HG03097 (cell line): ENCODE measurements at regions not wholly inside any gene's neighbourhood (a gene's known extent, or its start where the extent isn't known, plus 50 kb on each side); places are given as distances from the start of the nearest gene placed in this dataset.

Source experiments
- ATAC-seq: cut with Tn5 transposase; IDR thresholded peaks from one replicate; pipeline ENCODE4 v1.9.1; 2021; ENCODE audit not compliant: unreplicated experiment, low FRiP score

DNA sequence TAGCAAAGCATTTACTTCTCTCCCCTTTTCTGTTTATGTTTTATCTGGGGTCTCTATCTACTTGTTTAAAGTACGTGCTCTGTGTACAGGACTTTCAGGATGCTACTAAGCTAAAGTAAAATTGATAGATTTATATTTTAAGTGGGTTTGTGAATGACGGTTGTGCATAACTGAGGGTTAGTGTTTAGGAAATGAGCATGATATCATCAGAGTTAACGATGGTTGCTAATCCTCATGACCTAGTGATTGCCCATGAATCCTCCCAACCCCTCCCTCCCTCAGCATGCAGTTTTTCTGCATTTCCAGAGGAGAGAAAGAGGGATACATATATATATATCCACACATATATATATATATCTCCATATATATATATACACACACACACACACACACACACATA, 957.2 kb downstream of the TUSC7 start:
- ATAC-seq = no peak

DNA sequence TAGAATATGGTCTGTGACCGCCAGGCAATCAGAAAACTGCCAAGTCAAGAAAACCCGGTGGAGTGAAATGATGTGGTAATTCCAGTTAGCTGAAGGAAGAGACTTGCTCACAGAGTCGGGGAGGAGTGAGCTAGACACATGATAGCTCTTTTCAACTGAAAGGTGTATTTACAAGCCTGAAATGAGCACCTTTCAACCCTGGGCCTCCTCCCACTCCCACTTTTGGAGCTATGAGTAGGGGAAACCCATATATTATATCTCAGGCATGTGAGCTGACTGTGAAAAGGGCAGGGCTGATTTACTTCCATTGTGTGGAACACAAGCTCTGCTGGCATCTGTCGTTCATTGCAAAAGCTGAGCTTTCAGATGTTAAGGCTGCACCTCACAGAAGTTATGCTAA, 960.2 kb downstream of the TUSC7 start:
- ATAC-seq = no peak

DNA sequence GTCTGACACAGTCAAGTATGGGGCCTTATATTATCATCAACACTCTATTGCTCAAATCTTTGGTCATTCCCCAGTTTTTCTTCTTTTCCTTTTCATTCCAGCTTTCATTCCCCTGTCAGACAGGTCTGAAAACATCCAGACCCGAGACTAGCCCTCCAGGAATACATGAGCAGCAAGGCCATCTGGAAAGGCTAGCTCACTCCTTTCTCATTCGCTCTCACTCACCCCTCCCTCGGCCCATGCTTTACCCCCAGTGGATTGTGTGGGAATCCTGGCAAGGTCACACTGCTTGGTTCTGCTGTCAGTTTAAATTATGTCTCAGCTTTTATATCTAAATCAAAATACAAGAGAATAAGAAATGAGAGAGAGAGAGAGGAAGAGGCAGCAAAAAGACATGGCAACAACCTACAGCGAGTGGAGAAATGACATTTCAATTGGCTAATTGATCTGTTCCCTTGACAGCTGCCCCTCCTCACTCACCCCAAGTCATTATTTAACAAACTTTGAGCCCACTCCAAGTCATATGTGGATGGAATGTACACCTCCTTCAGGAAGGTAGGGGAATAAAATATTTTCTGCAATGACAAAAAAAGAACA, 962.2 kb downstream of the TUSC7 start:
- ATAC-seq = no peak

DNA sequence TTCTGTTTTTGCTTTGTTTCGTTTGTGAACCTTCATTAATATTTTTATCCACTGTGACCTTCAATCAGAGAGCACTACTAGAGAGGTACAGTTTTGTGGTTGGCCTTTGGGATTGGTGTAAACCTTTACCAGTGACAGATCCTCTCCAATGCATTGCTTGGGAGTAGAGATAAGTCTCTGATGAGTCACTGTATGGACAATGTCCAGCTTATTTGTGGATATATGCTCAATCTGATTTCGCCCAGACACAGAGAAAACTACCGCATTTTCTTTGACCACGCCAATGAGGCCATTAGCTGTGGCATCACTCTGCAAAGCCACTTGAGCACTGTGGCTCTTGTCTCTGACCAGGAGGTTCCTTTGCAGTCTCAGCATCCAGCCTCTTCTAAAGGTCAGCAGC, 964.7 kb downstream of the TUSC7 start:
- no peak for ATAC-seq

DNA sequence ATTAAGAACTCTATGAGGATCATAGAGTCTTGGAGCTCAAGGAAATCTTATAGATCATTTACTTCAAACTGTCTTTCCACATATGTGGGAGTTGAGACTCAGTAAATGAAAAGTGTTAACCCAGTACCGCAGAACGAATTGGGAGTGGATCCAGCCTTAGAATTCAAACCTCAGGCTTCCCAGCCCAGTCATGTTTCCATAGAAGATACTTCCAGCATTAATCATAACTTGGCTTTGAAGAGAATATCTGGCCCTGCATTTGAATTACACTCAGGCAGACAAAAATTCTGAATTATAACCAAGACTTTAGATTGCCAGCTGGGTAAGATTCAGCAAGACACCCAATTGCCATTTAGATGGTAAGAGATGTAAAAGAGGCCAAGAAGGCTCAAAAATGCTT, 972.0 kb downstream of the TUSC7 start:
- ATAC-seq = no peak

DNA sequence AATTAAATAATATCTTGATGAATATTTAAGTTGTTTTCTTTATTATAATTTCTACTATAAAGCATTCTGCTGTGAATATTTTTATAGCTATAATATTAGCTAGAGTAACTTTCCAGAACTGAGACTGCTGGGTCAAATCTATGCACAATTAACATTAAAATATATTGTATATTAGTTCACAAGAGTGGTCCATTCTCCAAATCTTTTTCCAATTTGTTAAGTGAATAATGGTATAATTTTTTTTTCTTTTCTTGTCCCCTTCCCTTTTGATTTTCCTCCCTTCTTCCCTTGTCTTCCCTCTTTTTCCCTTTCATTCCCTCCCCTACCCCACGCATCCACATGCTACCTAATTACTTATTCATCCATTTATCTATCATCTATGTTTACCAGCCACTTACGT, 977.5 kb downstream of the TUSC7 start:
- ATAC-seq = no peak

DNA sequence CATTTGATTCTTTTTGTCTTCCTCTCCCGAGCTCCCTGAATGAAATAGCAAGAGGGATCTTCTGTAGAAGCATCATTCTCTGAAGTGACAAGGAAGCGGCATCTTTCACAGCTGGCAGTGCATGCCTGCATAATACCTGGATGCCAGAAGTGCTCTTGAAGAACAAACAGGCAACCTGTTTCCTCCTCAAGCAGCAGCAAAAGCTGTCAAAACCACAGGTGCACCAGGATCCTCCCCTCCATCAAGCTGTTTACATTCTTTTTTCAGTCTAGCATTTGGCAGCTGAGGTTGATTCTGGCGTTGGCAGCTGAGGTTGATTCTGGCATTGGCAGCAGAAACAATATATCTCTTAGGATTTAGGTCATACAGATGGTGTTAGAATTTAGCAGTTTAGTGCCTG, 979.0 kb downstream of the TUSC7 start:
- no peak for ATAC-seq

DNA sequence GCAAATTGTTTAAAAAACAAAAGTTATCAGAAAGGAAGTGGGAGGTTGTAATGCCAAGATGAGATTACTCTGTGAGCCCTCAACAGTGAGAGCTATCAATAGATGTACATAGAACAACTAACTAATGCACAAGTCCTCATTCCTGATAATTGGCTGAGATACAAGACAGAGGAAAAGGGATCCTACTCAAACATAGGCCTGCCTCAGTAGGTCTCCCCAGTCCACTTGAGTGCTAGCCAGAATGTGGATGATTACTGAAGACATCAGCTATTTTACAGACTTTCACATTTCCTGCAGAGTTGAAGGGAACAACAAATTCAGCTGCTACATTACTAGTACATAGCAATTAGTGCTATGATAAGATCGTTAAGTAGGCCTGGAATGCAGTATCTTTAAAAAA, 981.9 kb downstream of the TUSC7 start:
- ATAC-seq = no peak

DNA sequence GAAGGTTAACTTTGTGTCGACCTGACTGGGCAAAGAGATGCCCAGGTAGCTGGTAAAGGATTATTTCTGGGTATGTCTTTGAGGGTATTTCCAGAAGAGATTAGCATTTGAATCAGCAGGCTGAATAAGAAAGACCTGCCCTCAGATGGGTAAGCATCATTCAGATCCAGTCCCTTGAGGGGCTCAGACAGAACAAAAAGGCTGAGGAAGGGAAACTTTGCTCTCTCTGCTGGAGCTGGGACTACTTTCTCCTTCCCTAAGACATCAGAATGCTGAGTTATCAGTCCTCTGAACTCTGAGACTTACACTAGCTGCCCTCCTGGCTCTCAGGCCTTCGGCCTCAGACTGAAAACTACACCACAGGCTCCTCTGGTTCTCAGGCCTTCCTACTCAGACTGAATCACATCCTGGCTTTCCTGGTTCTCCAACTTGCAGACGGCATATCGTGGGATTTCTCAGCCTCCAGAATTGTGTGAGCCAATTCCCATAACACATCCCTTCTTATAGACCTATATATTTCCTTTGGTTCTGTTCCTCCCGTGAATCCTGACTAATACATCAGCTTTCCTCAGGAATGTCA, 982.9 kb downstream of the TUSC7 start:
- no peak for ATAC-seq

DNA sequence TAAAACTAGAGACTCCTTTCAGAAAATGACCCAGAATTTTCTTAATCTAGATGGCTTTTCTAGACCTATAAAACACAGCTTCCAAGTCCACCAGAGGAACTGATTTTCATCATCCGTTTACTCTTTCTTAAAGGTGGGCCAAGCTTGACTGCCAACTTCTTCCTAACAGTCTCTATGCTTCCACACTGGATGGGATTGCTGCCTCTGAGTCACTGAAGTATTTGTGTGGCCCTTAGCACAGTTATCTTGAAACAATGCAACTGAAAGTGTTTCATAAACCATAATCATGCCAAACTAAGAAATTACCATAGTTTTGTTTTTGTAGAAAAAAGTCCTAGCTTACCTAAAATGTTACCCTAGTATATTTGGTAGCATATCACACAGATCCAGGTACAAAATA, 985.7 kb downstream of the TUSC7 start:
- no peak for ATAC-seq

DNA sequence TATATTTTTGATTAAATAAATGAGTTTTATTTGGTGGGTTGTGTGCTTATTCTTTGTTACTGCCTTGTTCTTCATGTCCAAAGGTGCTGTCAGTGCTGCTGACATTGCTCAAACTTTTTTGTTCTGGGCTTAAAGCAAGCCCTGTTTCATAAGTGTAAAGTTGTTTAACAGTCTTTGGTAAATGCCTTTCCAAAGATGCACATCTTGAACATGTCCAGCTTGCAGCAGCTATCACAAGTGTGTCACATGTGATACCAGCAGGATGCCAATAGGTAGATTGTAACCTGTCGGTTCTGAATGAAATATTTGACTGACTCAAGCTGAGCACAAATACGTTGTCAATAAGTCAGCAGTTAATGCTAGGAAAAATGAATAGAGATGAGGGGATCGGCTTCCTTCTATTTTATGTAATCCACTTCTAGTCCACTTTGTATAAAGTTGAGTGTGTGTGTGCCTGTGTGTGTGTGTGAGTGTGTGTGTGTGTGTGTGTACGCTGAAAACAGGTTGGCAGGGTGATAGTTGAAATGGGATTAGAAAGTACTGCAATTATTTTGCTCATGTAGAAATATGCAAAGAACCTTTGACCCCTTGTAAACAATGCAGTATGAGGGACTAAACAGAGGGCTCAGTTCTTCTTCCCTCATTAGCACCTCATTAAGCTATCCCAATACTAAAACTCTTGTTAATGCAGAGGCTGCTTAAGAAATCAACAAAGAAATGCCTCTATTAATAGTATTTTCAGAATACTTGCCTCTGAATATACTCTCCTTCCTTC, 986.5 kb downstream of the TUSC7 start:
- no peak for ATAC-seq

DNA sequence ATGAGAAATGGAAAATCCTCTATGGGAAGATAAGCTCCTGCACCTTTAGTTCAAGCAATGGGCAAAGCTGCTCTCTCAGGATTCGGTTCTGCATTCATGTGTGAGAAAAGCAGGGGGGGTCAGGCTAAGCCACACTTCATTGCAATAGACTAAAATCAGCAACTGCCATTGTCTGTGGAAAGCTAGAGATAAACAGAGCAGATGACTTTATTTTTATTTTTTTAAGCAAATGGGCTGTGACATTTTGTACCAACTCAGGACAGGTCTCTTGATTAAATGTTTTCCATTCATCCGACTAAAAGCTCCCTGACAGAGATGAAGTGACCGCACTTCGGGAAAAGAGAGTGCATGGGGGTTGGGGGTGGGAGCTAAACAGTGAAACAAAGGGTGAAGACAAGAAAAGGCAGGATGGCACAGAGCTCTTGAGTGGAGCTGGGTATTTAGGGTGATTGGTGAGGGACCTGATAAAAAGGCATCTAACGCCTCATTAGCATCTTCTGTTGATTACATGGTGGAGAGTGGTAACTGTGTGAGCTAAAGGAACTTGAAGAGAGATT, 987.4 kb downstream of the TUSC7 start:
- ATAC-seq = no peak

DNA sequence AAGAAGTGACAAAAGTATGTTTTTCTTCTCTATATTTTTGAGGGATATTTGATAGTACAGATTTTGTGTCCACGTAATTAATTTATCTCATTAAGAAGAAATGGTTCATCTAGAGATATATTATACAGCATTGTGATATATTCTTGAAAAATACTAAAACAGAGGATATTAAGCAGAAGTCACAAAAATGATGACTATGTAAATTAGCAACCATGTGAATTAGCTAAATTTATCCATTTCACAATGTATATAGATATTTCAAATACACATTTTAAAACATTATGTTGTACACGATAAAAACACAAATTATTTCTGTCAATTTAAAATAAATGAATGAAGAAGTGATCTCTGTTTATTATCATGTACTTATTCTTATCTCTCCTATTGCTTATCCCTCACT, 989.5 kb downstream of the TUSC7 start:
- ATAC-seq = no peak

DNA sequence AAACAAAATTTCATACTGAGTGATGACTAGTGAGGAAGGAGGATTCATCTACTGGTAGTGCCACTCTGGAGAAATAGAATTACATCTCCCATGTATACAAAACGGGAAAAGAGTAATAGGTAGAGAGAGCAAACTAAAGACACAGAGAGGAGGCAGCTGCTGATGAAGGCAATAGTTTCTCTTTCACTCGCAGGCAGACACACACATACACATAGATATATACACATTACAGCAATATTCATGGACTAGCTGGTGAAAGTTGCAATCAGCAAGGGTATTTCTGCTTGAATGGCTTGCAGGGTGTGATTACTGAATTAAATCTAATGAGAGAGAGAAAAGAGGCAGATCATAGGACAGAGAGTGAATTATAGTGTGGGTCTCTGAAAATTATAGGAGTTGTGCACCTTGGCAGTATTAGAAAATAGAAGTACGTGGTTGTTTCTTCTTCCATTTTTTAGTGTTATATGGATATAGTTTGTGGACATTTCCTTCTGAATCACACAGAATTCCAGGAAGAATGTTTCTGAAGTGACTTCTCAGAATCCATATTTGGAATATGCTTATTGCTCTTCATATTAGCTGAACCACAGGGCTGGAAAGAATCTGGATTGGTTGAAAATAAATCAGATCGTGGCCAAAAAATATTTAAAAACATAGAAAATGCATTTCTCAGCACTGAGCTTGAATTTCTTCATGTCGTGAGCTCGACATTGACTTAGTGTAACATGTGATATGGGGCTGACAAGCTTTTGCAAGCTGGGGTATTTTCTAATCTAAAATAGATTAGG, 991.2 kb downstream of the TUSC7 start:
- no peak for ATAC-seq

DNA sequence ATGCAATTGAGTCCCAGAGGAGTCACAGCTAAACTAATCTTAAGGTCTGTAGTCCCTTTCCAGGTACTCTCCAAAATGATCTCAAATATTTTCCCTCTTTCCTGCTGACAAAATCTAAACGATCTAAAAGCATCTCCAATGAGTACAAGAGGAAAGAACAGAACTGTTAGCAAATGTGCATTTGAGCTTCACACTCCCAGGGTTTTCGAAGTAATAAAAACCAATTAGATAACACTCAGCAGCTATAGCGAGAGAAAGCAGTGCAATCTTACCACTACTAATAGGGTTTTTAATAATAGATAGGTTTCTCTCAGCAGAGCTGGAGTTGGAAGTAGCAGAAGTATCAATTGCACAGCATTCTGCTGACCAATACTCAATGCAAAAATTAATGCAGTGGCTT, 995.4 kb downstream of the TUSC7 start:
- ATAC-seq = no peak

DNA sequence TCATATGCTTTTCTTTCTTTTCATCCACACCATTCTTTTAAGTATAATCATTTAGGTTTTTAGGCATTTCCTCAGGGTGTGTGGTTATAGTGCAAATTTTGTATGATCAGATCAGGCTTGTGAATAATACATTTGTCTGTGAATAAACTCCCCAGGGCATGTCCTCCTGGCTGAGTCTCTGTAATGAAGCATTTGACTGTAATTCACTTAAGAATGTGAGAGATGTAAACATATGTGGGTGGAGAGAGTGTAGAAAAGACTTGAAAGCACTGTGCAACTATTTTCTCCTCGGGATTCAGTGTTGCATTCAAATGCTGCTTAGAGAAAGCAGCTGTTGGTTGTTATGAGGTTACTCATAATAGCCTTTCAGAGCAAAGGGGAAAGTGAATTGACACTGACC, 996.5 kb downstream of the TUSC7 start:
- ATAC-seq = no peak

DNA sequence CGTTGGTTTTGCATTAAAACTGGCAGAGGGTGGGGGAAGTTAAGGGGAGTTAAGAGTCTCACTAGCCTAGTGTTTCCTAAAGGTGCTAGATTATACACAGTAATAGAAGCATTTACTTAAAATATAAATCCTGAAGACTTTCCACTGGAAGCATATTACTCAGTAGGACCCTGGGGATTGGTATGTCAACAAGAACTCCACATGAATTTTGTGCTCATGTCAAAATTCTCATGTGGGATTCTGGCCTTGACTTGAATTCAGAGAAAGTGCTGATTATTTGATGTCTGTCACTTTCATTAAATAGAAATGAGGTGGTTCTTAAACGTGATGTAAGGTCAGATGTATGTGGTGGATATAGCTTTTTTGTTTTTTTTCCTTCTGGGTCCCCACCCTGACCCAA, 997.2 kb downstream of the TUSC7 start:
- ATAC-seq = no peak

DNA sequence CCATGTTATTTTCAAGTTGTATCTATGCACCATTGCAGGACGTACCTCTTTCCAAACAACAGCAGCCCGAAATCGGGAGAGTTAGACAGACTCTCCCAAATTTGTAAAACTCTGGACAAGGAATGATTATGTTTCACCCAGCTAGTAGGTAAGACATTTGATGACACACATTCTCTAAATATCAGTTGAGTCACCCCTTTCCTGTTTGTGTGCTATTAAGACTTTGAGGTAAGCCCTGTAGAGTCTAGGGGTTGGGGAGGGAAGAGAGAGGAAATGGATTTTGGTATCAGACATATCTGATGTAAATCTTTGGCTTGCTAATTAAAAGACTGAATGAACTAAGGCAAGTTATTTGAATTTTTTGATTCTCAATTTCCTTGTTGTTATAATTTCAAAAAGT, 999.0 kb downstream of the TUSC7 start:
- no peak for ATAC-seq

DNA sequence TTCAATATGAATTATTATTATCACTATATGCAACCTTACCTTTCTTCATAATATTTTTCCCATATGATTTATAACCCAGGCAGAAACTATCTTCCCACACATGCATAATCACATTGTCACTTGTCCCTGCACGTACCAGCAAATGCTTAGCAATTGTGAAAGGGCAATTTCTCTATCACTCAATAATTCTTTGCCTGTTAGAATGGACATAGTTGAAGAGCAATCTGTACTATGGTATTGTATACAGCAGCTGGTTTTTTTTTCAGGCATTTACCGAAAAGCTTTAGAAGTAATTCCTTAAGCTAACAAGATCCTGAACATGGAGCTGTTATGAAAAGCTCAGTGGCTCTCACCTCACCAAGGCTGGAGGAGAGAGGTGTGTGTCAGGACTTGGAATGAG, 999.5 kb downstream of the TUSC7 start:
- no peak for ATAC-seq

DNA sequence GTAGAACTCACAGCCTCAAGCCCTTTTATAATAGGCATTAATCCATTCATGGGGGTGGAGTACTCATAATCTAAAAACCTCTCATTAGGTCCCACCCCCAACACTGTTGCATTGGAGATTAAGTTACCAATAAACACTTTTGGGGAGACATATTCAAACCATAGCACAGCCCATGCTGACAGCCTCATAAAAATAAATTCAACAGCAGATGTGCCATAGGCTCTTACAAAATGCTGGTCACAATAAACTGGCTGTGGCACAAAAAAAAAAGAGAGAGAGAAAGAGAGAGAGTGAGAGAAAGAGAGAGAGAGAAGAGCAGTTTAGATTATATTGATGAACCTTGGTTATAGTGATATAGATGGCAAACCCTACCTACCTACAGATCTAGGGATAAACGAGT, 1000.9 kb downstream of the TUSC7 start:
- ATAC-seq = no peak

DNA sequence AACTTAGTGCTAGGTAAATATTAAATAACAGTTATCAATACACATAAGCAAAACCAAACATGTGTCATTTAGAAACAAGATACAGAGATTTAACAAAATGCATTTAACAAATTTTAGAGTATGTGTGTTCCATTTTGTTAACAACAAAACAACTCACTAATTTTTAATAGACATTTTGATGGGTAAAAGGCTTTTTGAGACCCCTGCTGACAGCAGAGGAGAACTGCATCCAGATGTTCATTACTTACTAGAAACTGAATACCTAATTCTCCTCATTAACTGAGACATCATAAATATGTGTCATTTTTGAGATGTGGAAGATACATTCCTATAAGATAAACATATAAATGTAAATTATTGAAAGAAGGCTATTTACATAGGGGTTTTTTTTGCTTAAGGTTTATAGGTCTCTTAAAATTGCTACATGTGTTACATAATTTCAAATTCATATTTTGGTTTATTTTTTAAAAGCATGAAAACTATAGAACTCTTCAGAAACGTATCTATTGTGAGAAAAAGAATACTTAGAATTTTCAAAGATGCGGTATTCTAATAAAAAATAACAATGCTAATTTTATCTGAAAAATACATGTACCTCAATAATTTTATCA, 1009.8 kb downstream of the TUSC7 start:
- no peak for ATAC-seq
